K562 (cell line): ENCODE measurements at regions not wholly inside any gene's neighbourhood (a gene's known extent, or its start where the extent isn't known, plus 50 kb on each side); places are given as distances from the start of the nearest gene placed in this dataset.

Source experiments
- ATAC-seq: fragments of 200-7000 bp; cut with Tn5 transposase; 3 replicates; pipeline ENCODE4 v1.9.1; 2020; ENCODE audit warnings: moderate library complexity
- BruUV-seq: library from RNA; stranded (reverse); fragments of 400-500 nt; replicated peaks from 2 replicates; lab custom pipeline; 2021; lab: Mats Ljungman, UMichigan
- CTCF ChIA-PET: fragments of 300-600 bp; formaldehyde crosslinking; extraction: SDS; loops from one replicate; lab custom pipeline; 2021; ENCODE audit warnings: low intra/inter-chr PET ratio; lab: Yijun Ruan, JAX
- POLR2A ChIA-PET: fragments of 300-600, 350-650 bp; sonication (Branson Sonifier 250); formaldehyde crosslinking; extraction: SDS; loops from one replicate; lab custom pipeline; 2021; ENCODE audit warnings: antibody characterized with exemption, inconsistent platforms; lab: Yijun Ruan, JAX
- DNase-seq, 4 experiments: peaks; one replicate each; pipeline versions ENCODE4 v3.0.0 to v3.0.0-alpha.2; 2011 to 2018; ENCODE audit warnings: low spot score in 3 of 4, mixed read lengths in 3 of 4; ENCODE audit errors: extremely low read depth in 1 of 4
- FAIRE-seq: peaks from 2 replicates; lab custom pipeline; 2011; peaks lifted over from hg19 to GRCh38; lab: Jason Lieb, UNC
- H2AFZ ChIP-seq: 2 replicates; pipeline ENCODE4 v1.6.0; 2011; ENCODE audit warnings: low read depth, low read length, control low read depth, inconsistent platforms
- H3K27ac ChIP-seq: fragments of 200-600 bp; 3 replicates; pipeline ENCODE4 v1.8.0; 2011; ENCODE audit warnings: low read depth, mild to moderate bottlenecking, control low read depth, inconsistent platforms, low read length, moderate library complexity, mixed read lengths; ENCODE audit errors: extremely low read depth
- H3K27me3 ChIP-seq, 2 experiments: fragments of 300-600 bp in 1 of 2; 2 replicates in 1 of 2; 3 replicates in 1 of 2; pipeline versions ENCODE4 v1.6.0 to v1.8.0; 2011; ENCODE audit warnings: inconsistent platforms in 2 of 2, low read length in 2 of 2, mild to moderate bottlenecking in 1 of 2, mixed read lengths in 1 of 2, moderate library complexity in 1 of 2; ENCODE audit not compliant: control insufficient read depth in 2 of 2, insufficient read depth in 2 of 2
- H3K36me3 ChIP-seq: fragments of 300-600 bp; 3 replicates; pipeline ENCODE4 v1.8.0; 2011; ENCODE audit warnings: mild to moderate bottlenecking, low read length, inconsistent platforms; ENCODE audit not compliant: control insufficient read depth, insufficient read depth
- H3K4me1 ChIP-seq, 2 experiments: fragments of 200-600 bp in 1 of 2; replicated peaks in 1 of 2; 2 replicates in 1 of 2; 3 replicates in 1 of 2; pipeline versions ENCODE4 v1.5.1 to v1.8.0; 2011; ENCODE audit warnings: inconsistent platforms in 2 of 2, low read length in 2 of 2, mild to moderate bottlenecking in 1 of 2, mixed read lengths in 1 of 2, moderate library complexity in 1 of 2; ENCODE audit not compliant: control insufficient read depth in 2 of 2, insufficient read depth in 2 of 2
- H3K4me2 ChIP-seq: 2 replicates; pipeline ENCODE4 v1.6.1; 2011; ENCODE audit warnings: low read length, control low read depth, inconsistent platforms, mixed read lengths; ENCODE audit not compliant: insufficient read depth
- H3K4me3 ChIP-seq: fragments of 200-600 bp; sonication (generic), shearing (Covaris generic); 2 replicates; pipeline ENCODE4 v1.5.1; 2016; ENCODE audit warnings: control low read depth, inconsistent platforms
- H3K79me2 ChIP-seq: fragments of 200-600 bp; 3 replicates; pipeline ENCODE4 v1.8.0; 2011; ENCODE audit warnings: low read length, inconsistent platforms; ENCODE audit not compliant: control insufficient read depth, insufficient read depth
- H3K9ac ChIP-seq, 2 experiments: 2 replicates each; pipeline versions ENCODE4 v1.6.0 to v1.6.1; 2011; ENCODE audit warnings: low read depth in 2 of 2, low read length in 2 of 2, control low read depth in 1 of 2, inconsistent platforms in 1 of 2, mild to moderate bottlenecking in 1 of 2, mixed read lengths in 1 of 2; ENCODE audit not compliant: insufficient read depth in 1 of 2
- H3K9me1 ChIP-seq: one replicate; pipeline ENCODE4 v1.6.0; 2011; ENCODE audit warnings: inconsistent platforms, mild to moderate bottlenecking, low read length, moderate library complexity; ENCODE audit not compliant: control insufficient read depth, insufficient read depth
- H3K9me3 ChIP-seq: replicated peaks from 2 replicates; pipeline ENCODE4 v1.5.1; 2011; ENCODE audit warnings: low read depth, low read length, inconsistent platforms; ENCODE audit not compliant: control insufficient read depth, insufficient read depth
- H4K20me1 ChIP-seq: replicated peaks from 2 replicates; pipeline ENCODE4 v1.6.1; 2011; ENCODE audit warnings: low read length, inconsistent platforms, mixed read lengths; ENCODE audit not compliant: control insufficient read depth, insufficient read depth
- ADNP ChIP-seq: fragments of 200-800 bp; sonication (Bioruptor generic); IDR thresholded peaks from 2 replicates; pipeline ENCODE4 v1.6.1; 2016; ENCODE audit warnings: missing genetic modification characterization, missing compliant biosample characterization
- ARID4B ChIP-seq: sonication (generic); formaldehyde crosslinking; IDR thresholded peaks from 2 replicates; pipeline ENCODE4 v1.8.0; 2022; ENCODE audit warnings: mild to moderate bottlenecking, missing genetic modification reagents
- FOXM1 ChIP-seq, 2 experiments: fragments of 450-650 bp in 1 of 2; sonication (generic) in 1 of 2; formaldehyde crosslinking in 1 of 2; IDR thresholded peaks; 2 replicates each; pipeline versions ENCODE4 v1.6.1 to v1.9.0; 2017 to 2022; ENCODE audit warnings: low read depth in 2 of 2, mild to moderate bottlenecking in 2 of 2, missing genetic modification reagents in 1 of 2, moderate library complexity in 1 of 2
- HIVEP1 ChIP-seq: fragments of 250-450 bp; sonication (Bioruptor Pico); IDR thresholded peaks from 2 replicates; pipeline ENCODE4 v1.4.0; 2020; ENCODE audit warnings: mild to moderate bottlenecking
- HMGN3 ChIP-seq: IDR thresholded peaks from 2 replicates; pipeline ENCODE4 v1.6.1; 2011; ENCODE audit warnings: borderline replicate concordance, low read depth, mild to moderate bottlenecking, mixed read lengths, low read length; ENCODE audit not compliant: insufficient read length; ENCODE audit errors: extremely low read depth
- IRF1 ChIP-seq: sonication (generic); formaldehyde crosslinking; IDR thresholded peaks from 2 replicates; pipeline ENCODE4 v1.8.0; 2022; ENCODE audit warnings: missing genetic modification reagents, mild to moderate bottlenecking, borderline replicate concordance
- MCM2 ChIP-seq: fragments of 450-650 bp; IDR thresholded peaks from 2 replicates; pipeline ENCODE4 v1.6.1; 2017; ENCODE audit warnings: low read depth, mild to moderate bottlenecking
- NR2C1 ChIP-seq, 2 experiments: fragments of 450-650 bp; IDR thresholded peaks; 2 replicates each; pipeline ENCODE4 v1.6.1; 2017; ENCODE audit warnings: mild to moderate bottlenecking in 2 of 2, antibody characterized with exemption in 1 of 2, inconsistent platforms in 1 of 2, missing compliant biosample characterization in 1 of 2, missing genetic modification characterization in 1 of 2
- NR4A1 ChIP-seq, 2 experiments: fragments of 250-450 bp in 1 of 2; fragments of 450-650 bp in 1 of 2; sonication (Bioruptor Pico) in 1 of 2; IDR thresholded peaks; 2 replicates each; pipeline versions ENCODE4 v1.4.0 to v1.6.1; 2016 to 2020; ENCODE audit warnings: mild to moderate bottlenecking in 2 of 2, missing compliant biosample characterization in 1 of 2, missing genetic modification characterization in 1 of 2, moderate library complexity in 1 of 2
- PRMT5 ChIP-seq: sonication (generic); formaldehyde crosslinking; IDR thresholded peaks from 2 replicates; pipeline ENCODE4 v1.5.0; 2020; ENCODE audit warnings: missing genetic modification reagents
- SMARCA4 ChIP-seq: fragments of 450-650 bp; IDR thresholded peaks from 2 replicates; pipeline ENCODE4 v1.6.1; 2016
- SRF ChIP-seq, 2 experiments: fragments of 250-450, 450-650 bp in 1 of 2; sonication (Bioruptor Pico) in 1 of 2; sonication (generic) in 1 of 2; formaldehyde crosslinking; IDR thresholded peaks; 2 replicates each; pipeline versions ENCODE4 v1.5.0 to v1.5.1; 2020 to 2022; ENCODE audit warnings: mild to moderate bottlenecking in 1 of 2, missing genetic modification reagents in 1 of 2
- TAF15 ChIP-seq: fragments of 200-400 bp; formaldehyde crosslinking; IDR thresholded peaks from 2 replicates; pipeline ENCODE4 v1.6.1; 2017; ENCODE audit warnings: mild to moderate bottlenecking, low read depth, low read length, moderate library complexity
- ZNF143 ChIP-seq: sonication (generic); formaldehyde crosslinking; IDR thresholded peaks from 2 replicates; pipeline ENCODE4 v1.9.0; 2022; ENCODE audit warnings: mild to moderate bottlenecking, missing genetic modification reagents
- ZNF561 ChIP-seq: fragments of 450-650 bp; formaldehyde crosslinking; conservative IDR thresholded peaks from 2 replicates; pipeline ENCODE4 v1.4.0; 2020; ENCODE audit warnings: mild to moderate bottlenecking, moderate library complexity
- ZNF668 ChIP-seq: fragments of 250-450 bp; sonication (Bioruptor Pico); IDR thresholded peaks from 2 replicates; pipeline ENCODE4 v1.8.0; 2022; ENCODE audit warnings: mild to moderate bottlenecking, inconsistent platforms
- WGBS: fragments of 100-300 bp; shearing (Covaris generic); methylation state at CpG from one replicate; pipeline ENCODE4 v1.1.6; 2016; ENCODE audit warnings: low coverage, mixed read lengths; ENCODE audit not compliant: insufficient coverage; ENCODE audit errors: missing lambda C conversion rate; 5-methylcytosine and 5-hydroxymethylcytosine counted together
- in situ Hi-C: fragments of 300-500 bp; cut with MboI; formaldehyde crosslinking; loops from 4 replicates; pipeline ENCODE4 v1.15.0; 2018; ENCODE audit warnings: inconsistent platforms, mixed read lengths
- intact Hi-C: fragments of 100-400 bp; cut with micrococcal nuclease; formaldehyde crosslinking; loops from 2 replicates; pipeline ENCODE4 v1.14.2; 2022

- CTCF ChIA-PET, result no interaction called here
Measured at GRCh38 chr4:67130411-67130810, 414.9 kb downstream of the CENPC start.

More at GRCh38 chr4:67130411-67130810, 414.9 kb downstream of the CENPC start:
- Histone ChIP-seq H3K36me3 (no peaks in the 10 kb centered on the region), H3K4me3 (no peak overlapping the region), H3K4me1 (no peaks in the 10 kb centered on the region), H3K4me2 (no peak overlapping the region), H3K27me3 (no peaks in the 10 kb centered on the region), H3K79me2 (no peaks in the 10 kb centered on the region), H3K9ac (no peak overlapping the region), H4K20me1 (no peaks in the 10 kb centered on the region), H3K9me3 (no peaks in the 10 kb centered on the region), H2AFZ (no peak overlapping the region), H3K27ac (no peak overlapping the region), H3K9me1 (no peaks in the 10 kb centered on the region)
- TF ChIP-seq SMARCA4 (no peak), HIVEP1 (no peak), ADNP (tag) (no peak), TAF15 (no peak), FOXM1 (IDR thresholded peaks at IDR 0.05; ENCODE audit: low read depth) (no peak), FOXM1 (CRISPR knock-in tag; IDR thresholded peaks at IDR 0.05; ENCODE audit: low read depth) (no peak), ARID4B (CRISPR knock-in tag) (no peak), ZNF668 (CRISPR knock-in tag) (no peak), MCM2 (no peak), NR4A1 (CRISPR knock-in tag; IDR thresholded peaks at IDR 0.05) (no peak), NR4A1 (tag; IDR thresholded peaks at IDR 0.05) (no peak), PRMT5 (CRISPR knock-in tag) (no peak), HMGN3 (no peak), ZNF561 (CRISPR knock-in tag) (no peak), ZNF143 (no peak), NR2C1 (IDR thresholded peaks at IDR 0.05) (no peak), NR2C1 (tag; IDR thresholded peaks at IDR 0.05) (no peak), SRF (CRISPR knock-in tag; IDR thresholded peaks at IDR 0.05) (no peak), IRF1 (CRISPR knock-in tag) (no peak)
- no TSS peak for BruUV-seq
- no peak for FAIRE-seq
- in situ Hi-C loops (no loop called here), intact Hi-C loops (no loop called here)
- POLR2A ChIA-PET, result no interaction called here
- 0% methylated on average over 1 of the region's 1 CpG for WGBS
- no peak for DNase-seq
- no peak for ATAC-seq
